HUES6 (cell line): ENCODE measurements at regions not wholly inside any gene's neighbourhood (a gene's known extent, or its start where the extent isn't known, plus 50 kb on each side); places are given as distances from the start of the nearest gene placed in this dataset.

Experiments
- H3K27ac ChIP-seq: 2 replicates; pipeline ENCODE4 v1.7.0; 2013; ENCODE audit warnings: low read depth, mild to moderate bottlenecking, low read length, inconsistent platforms
- H3K27me3 ChIP-seq: 2 replicates; pipeline ENCODE4 v1.6.1; 2013; ENCODE audit warnings: low read length; ENCODE audit not compliant: control insufficient read depth, insufficient read depth
- H3K36me3 ChIP-seq: 2 replicates; pipeline ENCODE4 v1.6.1; 2013; ENCODE audit warnings: low read length; ENCODE audit not compliant: control insufficient read depth, insufficient read depth
- H3K4me1 ChIP-seq: 2 replicates; pipeline ENCODE4 v1.6.1; 2013; ENCODE audit warnings: low read length; ENCODE audit not compliant: control insufficient read depth, insufficient read depth
- H3K4me3 ChIP-seq: 2 replicates; pipeline ENCODE4 v1.5.1; 2013; ENCODE audit warnings: low read depth, low read length
- H3K9ac ChIP-seq: one replicate; pipeline ENCODE4 v1.6.1; 2013; ENCODE audit warnings: mild to moderate bottlenecking, low read length
- H3K9me3 ChIP-seq: 2 replicates; pipeline ENCODE4 v1.6.1; 2013; ENCODE audit warnings: low read depth, low read length; ENCODE audit not compliant: control insufficient read depth, insufficient read depth

GRCh38 chr5:93141969-93142368, 439.1 kb downstream of the NR2F1-AS1 start:
- H3K36me3 ChIP-seq, result no peaks in the 10 kb centered on the region
- H3K9ac ChIP-seq, result no peak overlapping the region
- no peak overlapping the region for H3K27ac ChIP-seq
- H3K4me3 ChIP-seq, result no peak overlapping the region
- H3K9me3 ChIP-seq, result peaks cover 4% of the 10 kb centered on the region
- no peaks in the 10 kb centered on the region for H3K4me1 ChIP-seq
- no peaks in the 10 kb centered on the region for H3K27me3 ChIP-seq

- no peaks in the 10 kb centered on the region for H3K27me3 ChIP-seq
- H3K27ac ChIP-seq, result no peak overlapping the region
- no peaks in the 10 kb centered on the region for H3K36me3 ChIP-seq
- H3K9ac ChIP-seq, result no peak overlapping the region
- H3K9me3 ChIP-seq, result no peaks in the 10 kb centered on the region
- no peaks in the 10 kb centered on the region for H3K4me1 ChIP-seq
- H3K4me3 ChIP-seq, result no peak overlapping the region
Measured at GRCh38 chr5:93130624-93131490, 450.2 kb downstream of the NR2F1-AS1 start.

- Histone ChIP-seq H3K27ac (no peak overlapping the region), H3K9me3 (no peaks in the 10 kb centered on the region), H3K36me3 (no peaks in the 10 kb centered on the region), H3K4me1 (no peaks in the 10 kb centered on the region; the same call in 1 of the 2 replicates), H3K9ac (no peak overlapping the region), H3K27me3 (no peaks in the 10 kb centered on the region), H3K4me3 (no peak overlapping the region)
Measured at GRCh38 chr5:93126634-93127033, 454.4 kb downstream of the NR2F1-AS1 start.

- H3K36me3 ChIP-seq, result no peaks in the 10 kb centered on the region
- no peak overlapping the region for H3K9ac ChIP-seq
- no peaks in the 10 kb centered on the region for H3K27me3 ChIP-seq
- H3K4me1 ChIP-seq, result peaks cover 7% of the 10 kb centered on the region
- no peak overlapping the region for H3K27ac ChIP-seq
- H3K4me3 ChIP-seq, result no peak overlapping the region
- H3K9me3 ChIP-seq, result no peaks in the 10 kb centered on the region
Measured at GRCh38 chr5:93123127-93123526, 457.9 kb downstream of the NR2F1-AS1 start.

- H3K27me3 ChIP-seq, result no peaks in the 10 kb centered on the region
- H3K4me3 ChIP-seq, result no peak overlapping the region
- no peaks in the 10 kb centered on the region for H3K36me3 ChIP-seq
- H3K4me1 ChIP-seq, result peaks cover 7% of the 10 kb centered on the region
- no peak overlapping the region for H3K9ac ChIP-seq
- H3K27ac ChIP-seq, result no peak overlapping the region
- no peaks in the 10 kb centered on the region for H3K9me3 ChIP-seq
Measured at GRCh38 chr5:93122446-93122845, 458.6 kb downstream of the NR2F1-AS1 start.

GRCh38 chr5:93120771-93121170, 460.2 kb downstream of the NR2F1-AS1 start:
- no peak overlapping the region for H3K9ac ChIP-seq
- H3K36me3 ChIP-seq, result no peaks in the 10 kb centered on the region
- H3K27me3 ChIP-seq, result no peaks in the 10 kb centered on the region
- no peak overlapping the region for H3K4me3 ChIP-seq
- H3K9me3 ChIP-seq, result no peaks in the 10 kb centered on the region
- no peak overlapping the region for H3K27ac ChIP-seq
- peaks cover 7% of the 10 kb centered on the region for H3K4me1 ChIP-seq

GRCh38 chr5:93120051-93120450, 461.0 kb downstream of the NR2F1-AS1 start:
- no peaks in the 10 kb centered on the region for H3K36me3 ChIP-seq
- no peak overlapping the region for H3K27ac ChIP-seq
- no peak overlapping the region for H3K9ac ChIP-seq
- H3K4me3 ChIP-seq, result no peak overlapping the region
- H3K9me3 ChIP-seq, result no peaks in the 10 kb centered on the region
- H3K4me1 ChIP-seq, result peaks cover 7% of the 10 kb centered on the region; the same call in 1 of the 2 replicates
- H3K27me3 ChIP-seq, result no peaks in the 10 kb centered on the region

GRCh38 chr5:93117751-93118531, 463.1 kb downstream of the NR2F1-AS1 start:
- Histone ChIP-seq H3K27me3 (no peaks in the 10 kb centered on the region), H3K9ac (no peak overlapping the region), H3K36me3 (no peaks in the 10 kb centered on the region), H3K4me3 (no peak overlapping the region), H3K4me1 (peaks cover 7% of the 10 kb centered on the region; the same call in 1 of the 2 replicates), H3K27ac (no peak overlapping the region), H3K9me3 (no peaks in the 10 kb centered on the region)

- Histone ChIP-seq H3K4me3 (no peak overlapping the region), H3K9me3 (no peaks in the 10 kb centered on the region), H3K36me3 (no peaks in the 10 kb centered on the region), H3K4me1 (no peaks in the 10 kb centered on the region), H3K27me3 (no peaks in the 10 kb centered on the region), H3K27ac (no peak overlapping the region), H3K9ac (no peak overlapping the region)
Measured at GRCh38 chr5:93107805-93108520, 473.1 kb downstream of the NR2F1-AS1 start.

GRCh38 chr5:93107141-93107540, 473.9 kb downstream of the NR2F1-AS1 start:
- no peak overlapping the region for H3K9ac ChIP-seq
- H3K4me3 ChIP-seq, result no peak overlapping the region
- no peaks in the 10 kb centered on the region for H3K9me3 ChIP-seq
- no peaks in the 10 kb centered on the region for H3K4me1 ChIP-seq
- H3K27ac ChIP-seq, result no peak overlapping the region
- H3K36me3 ChIP-seq, result no peaks in the 10 kb centered on the region
- H3K27me3 ChIP-seq, result no peaks in the 10 kb centered on the region
